Upper lobe of left lung (tissue), 6 donors: ENCODE measurements at regions not wholly inside any gene's neighbourhood (a gene's known extent, or its start where the extent isn't known, plus 50 kb on each side); places are given as distances from the start of the nearest gene placed in this dataset.
A peak's percentile ranks its signal among the peaks of the same experiment; 100 is the strongest.

Experiments used
- ATAC-seq, 2 donors: fragments of 200-7000 bp; cut with Tn5 transposase; one replicate each; pipeline ENCODE4 v1.9.1; 2022; ENCODE audit warnings: mild to moderate bottlenecking in 2 of 2, moderate library complexity in 2 of 2; ENCODE audit not compliant: low FRiP score in 2 of 2
- DNase-seq, 2 donors: peaks; one replicate each; pipeline ENCODE4 v3.0.0-alpha.2; 2019 to 2020
- H3K27ac ChIP-seq, 4 donors: fragments of 200-600 bp; sonication (generic); one replicate each; pipeline ENCODE4 v1.5.1; 2016 to 2019
- H3K27me3 ChIP-seq, 4 donors: fragments of 200-600 bp; sonication (generic); one replicate each; pipeline ENCODE4 v1.5.1; 2017 to 2019
- H3K36me3 ChIP-seq, 4 donors: fragments of 200-600 bp; sonication (generic); one replicate each; pipeline ENCODE4 v1.5.1; 2016 to 2019
- H3K4me1 ChIP-seq, 4 donors: fragments of 200-600 bp; sonication (generic); one replicate each; pipeline ENCODE4 v1.5.1; 2018 to 2019
- H3K4me3 ChIP-seq, 4 donors: fragments of 200-600 bp; sonication (generic); one replicate each; pipeline ENCODE4 v1.5.1; 2017 to 2019; ENCODE audit warnings: mild to moderate bottlenecking in 2 of 4, moderate library complexity in 1 of 4
- H3K9me3 ChIP-seq, 4 donors: fragments of 200-600 bp; sonication (generic); one replicate each; pipeline ENCODE4 v1.5.1; 2018 to 2019
- CTCF ChIP-seq, 6 experiments: fragments of 450-650 bp in 4 of 6; fragments of 200-600 bp in 2 of 6; sonication (generic) in 2 of 6; IDR thresholded peaks; one replicate each; pipeline ENCODE4 v1.5.1; 2016 to 2019; ENCODE audit warnings: antibody characterized with exemption in 6 of 6
- EP300 ChIP-seq, 4 donors: sonication (generic); formaldehyde crosslinking; IDR thresholded peaks; one replicate each; pipeline ENCODE4 v1.5.1; 2017; ENCODE audit warnings: antibody characterized with exemption in 4 of 4, control low read depth in 2 of 4
- POLR2A ChIP-seq, 4 donors: fragments of 450-650 bp; IDR thresholded peaks; one replicate each; pipeline ENCODE4 v1.5.1; 2016 to 2017; ENCODE audit warnings: antibody characterized with exemption in 4 of 4, mild to moderate bottlenecking in 2 of 4
- POLR2AphosphoS5 ChIP-seq, 2 donors: sonication (generic); formaldehyde crosslinking; IDR thresholded peaks; one replicate each; pipeline ENCODE4 v1.5.1; 2017; ENCODE audit warnings: antibody characterized with exemption in 2 of 2
- WGBS, 2 donors: methylation state at CpG; one replicate each; pipeline ENCODE4 v1.1.5; 2017 to 2018; 5-methylcytosine and 5-hydroxymethylcytosine counted together
- donor health status: DM: no; HTN: no; CAD: no; lungs with moderate emphysema.
- donor health status: DM: no; HTN: yes; CAD: no; lungs with severe emphysema.

GRCh38 chr12:126346087-126346486, 1280.9 kb downstream of the AACS start:
- DNase-seq (no peak), ATAC-seq (no peak)
- Histone ChIP-seq H3K36me3 (no peaks in the 10 kb centered on the region), H3K4me3 (no peak overlapping the region), H3K4me1 (no peaks in the 10 kb centered on the region), H3K27ac (no peak overlapping the region), H3K9me3 (no peaks in the 10 kb centered on the region), H3K27me3 (no peaks in the 10 kb centered on the region)
- WGBS, 2 donors: 80 to 86% methylated on average over 3 of the region's 3 CpGs
- TF ChIP-seq EP300 (IDR thresholded peaks at IDR 0.05) (no peak), POLR2AphosphoS5 (IDR thresholded peaks at IDR 0.05) (no peak), POLR2A (IDR thresholded peaks at IDR 0.05) (no peak), CTCF (IDR thresholded peaks at IDR 0.05) (no peak)

GRCh38 chr12:126347421-126347820, 1282.2 kb downstream of the AACS start:
- Histone ChIP-seq H3K4me1 (no peaks in the 10 kb centered on the region), H3K4me3 (no peak overlapping the region), H3K9me3 (no peaks in the 10 kb centered on the region), H3K27me3 (no peaks in the 10 kb centered on the region), H3K36me3 (no peaks in the 10 kb centered on the region), H3K27ac (no peak overlapping the region)
- TF ChIP-seq CTCF (IDR thresholded peaks at IDR 0.05) (no peak), POLR2AphosphoS5 (IDR thresholded peaks at IDR 0.05) (no peak), POLR2A (IDR thresholded peaks at IDR 0.05) (no peak), EP300 (IDR thresholded peaks at IDR 0.05) (no peak)
- no peak for ATAC-seq
- DNase-seq: peak in 1 of 2 donors; percentile 5
- WGBS, 2 donors: 69 to 78% methylated on average over 5 of the region's 5 CpGs

- ATAC-seq: no peak
- no peak for DNase-seq
- no peaks in the 10 kb centered on the region for H3K36me3 ChIP-seq
- TF ChIP-seq EP300 (IDR thresholded peaks at IDR 0.05) (no peak), CTCF (IDR thresholded peaks at IDR 0.05) (no peak), POLR2AphosphoS5 (IDR thresholded peaks at IDR 0.05) (no peak), POLR2A (IDR thresholded peaks at IDR 0.05) (no peak)
- whole genome bisulfite sequencing, 2 donors: 86 to 91% methylated on average over 5 of the region's 5 CpGs
- peaks cover 0 to 4% (median 0%) of the 10 kb centered on the region in 4 donors for H3K9me3 ChIP-seq
- H3K4me3 ChIP-seq: no peak overlapping the region
- H3K27ac ChIP-seq: no peak overlapping the region
- H3K27me3 ChIP-seq: no peaks in the 10 kb centered on the region
- H3K4me1 ChIP-seq: no peaks in the 10 kb centered on the region
These were observed 1284.1 kb downstream of the AACS start for GRCh38 chr12:126349383-126349782.

- DNase-seq (no peak), ATAC-seq (no peak)
- Histone ChIP-seq H3K9me3 (peaks cover 0 to 6% (median 0%) of the 10 kb centered on the region in 4 donors), H3K4me3 (no peak overlapping the region), H3K36me3 (no peaks in the 10 kb centered on the region), H3K4me1 (no peaks in the 10 kb centered on the region), H3K27ac (no peak overlapping the region), H3K27me3 (no peaks in the 10 kb centered on the region)
- 38 to 41% methylated on average over 1 of the region's 1 CpG for WGBS, 2 donors
- TF ChIP-seq EP300 (IDR thresholded peaks at IDR 0.05) (no peak), CTCF (IDR thresholded peaks at IDR 0.05) (no peak), POLR2A (IDR thresholded peaks at IDR 0.05) (no peak), POLR2AphosphoS5 (IDR thresholded peaks at IDR 0.05) (no peak)
These were observed 1288.4 kb downstream of the AACS start for GRCh38 chr12:126353604-126354003.

- no peaks in the 10 kb centered on the region for H3K4me1 ChIP-seq
These were observed 1289.4 kb downstream of the AACS start for GRCh38 chr12:126354633-126355032.

More at GRCh38 chr12:126354633-126355032, 1289.4 kb downstream of the AACS start:
- Histone ChIP-seq H3K9me3 (peaks cover 0 to 6% (median 0%) of the 10 kb centered on the region in 4 donors), H3K4me3 (no peak overlapping the region), H3K36me3 (no peaks in the 10 kb centered on the region), H3K27ac (no peak overlapping the region), H3K27me3 (no peaks in the 10 kb centered on the region)
- no peak for DNase-seq
- TF ChIP-seq POLR2AphosphoS5 (IDR thresholded peaks at IDR 0.05) (no peak), POLR2A (IDR thresholded peaks at IDR 0.05) (no peak), CTCF (IDR thresholded peaks at IDR 0.05) (no peak), EP300 (IDR thresholded peaks at IDR 0.05) (no peak)
- 59 to 76% methylated on average over 4 of the region's 4 CpGs for WGBS, 2 donors
- no peak for ATAC-seq
